ENCODE measurements at regions not wholly inside any gene's neighbourhood (a gene's known extent, or its start where the extent isn't known, plus 50 kb on each side); places are given as distances from the start of the nearest gene placed in this dataset.

DNA sequence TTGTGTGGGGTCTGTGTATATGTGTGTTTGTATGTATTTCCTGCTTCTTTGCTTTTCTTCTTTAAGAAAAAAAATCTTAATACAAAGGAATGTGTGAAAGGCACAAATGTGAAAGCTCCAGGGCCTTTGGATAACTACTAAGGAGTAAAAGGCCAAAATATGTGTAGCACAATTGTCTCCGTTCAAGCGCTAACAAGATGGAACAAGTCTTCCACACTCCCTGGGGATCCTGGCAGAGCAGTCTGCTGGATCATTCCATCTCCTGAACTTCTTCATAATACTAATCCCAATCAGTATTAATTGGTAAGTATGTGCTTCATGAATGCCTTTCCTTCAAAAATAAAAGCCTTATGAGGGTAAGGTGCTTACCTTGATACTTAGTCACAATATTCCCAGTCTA is 462.5 kb upstream of the TBX3 start:
- H3K27ac ChIP-seq, result no peak overlapping the region
- TF ChIP-seq, protein P1, sequence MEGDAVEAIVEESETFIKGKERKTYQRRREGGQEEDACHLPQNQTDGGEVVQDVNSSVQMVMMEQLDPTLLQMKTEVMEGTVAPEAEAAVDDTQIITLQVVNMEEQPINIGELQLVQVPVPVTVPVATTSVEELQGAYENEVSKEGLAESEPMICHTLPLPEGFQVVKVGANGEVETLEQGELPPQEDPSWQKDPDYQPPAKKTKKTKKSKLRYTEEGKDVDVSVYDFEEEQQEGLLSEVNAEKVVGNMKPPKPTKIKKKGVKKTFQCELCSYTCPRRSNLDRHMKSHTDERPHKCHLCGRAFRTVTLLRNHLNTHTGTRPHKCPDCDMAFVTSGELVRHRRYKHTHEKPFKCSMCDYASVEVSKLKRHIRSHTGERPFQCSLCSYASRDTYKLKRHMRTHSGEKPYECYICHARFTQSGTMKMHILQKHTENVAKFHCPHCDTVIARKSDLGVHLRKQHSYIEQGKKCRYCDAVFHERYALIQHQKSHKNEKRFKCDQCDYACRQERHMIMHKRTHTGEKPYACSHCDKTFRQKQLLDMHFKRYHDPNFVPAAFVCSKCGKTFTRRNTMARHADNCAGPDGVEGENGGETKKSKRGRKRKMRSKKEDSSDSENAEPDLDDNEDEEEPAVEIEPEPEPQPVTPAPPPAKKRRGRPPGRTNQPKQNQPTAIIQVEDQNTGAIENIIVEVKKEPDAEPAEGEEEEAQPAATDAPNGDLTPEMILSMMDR (conservative IDR thresholded peaks at IDR 0.05), result no peak

DNA sequence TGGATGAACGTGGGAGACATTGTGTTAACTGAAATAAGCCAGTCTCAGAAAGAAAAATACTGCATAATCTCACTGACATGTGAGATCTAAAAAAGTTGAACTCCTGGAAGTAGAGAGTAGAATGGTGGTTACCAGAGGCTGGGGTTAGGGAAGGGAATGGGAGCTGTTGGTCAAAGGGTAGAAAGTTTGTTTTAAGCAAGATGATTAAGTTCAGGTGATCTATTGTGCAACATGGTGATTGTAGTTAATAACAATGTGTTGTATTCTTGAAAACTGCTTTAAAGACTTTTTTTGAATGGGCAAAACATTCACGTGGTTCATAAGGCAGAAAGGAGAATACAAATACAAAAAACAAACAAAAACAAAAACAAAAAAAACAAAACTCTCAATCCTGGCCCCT is 460.4 kb upstream of the TBX3 start:
- no peak overlapping the region for H3K27ac ChIP-seq
- TF ChIP-seq, protein P1 (conservative IDR thresholded peaks at IDR 0.05), result no peak

DNA sequence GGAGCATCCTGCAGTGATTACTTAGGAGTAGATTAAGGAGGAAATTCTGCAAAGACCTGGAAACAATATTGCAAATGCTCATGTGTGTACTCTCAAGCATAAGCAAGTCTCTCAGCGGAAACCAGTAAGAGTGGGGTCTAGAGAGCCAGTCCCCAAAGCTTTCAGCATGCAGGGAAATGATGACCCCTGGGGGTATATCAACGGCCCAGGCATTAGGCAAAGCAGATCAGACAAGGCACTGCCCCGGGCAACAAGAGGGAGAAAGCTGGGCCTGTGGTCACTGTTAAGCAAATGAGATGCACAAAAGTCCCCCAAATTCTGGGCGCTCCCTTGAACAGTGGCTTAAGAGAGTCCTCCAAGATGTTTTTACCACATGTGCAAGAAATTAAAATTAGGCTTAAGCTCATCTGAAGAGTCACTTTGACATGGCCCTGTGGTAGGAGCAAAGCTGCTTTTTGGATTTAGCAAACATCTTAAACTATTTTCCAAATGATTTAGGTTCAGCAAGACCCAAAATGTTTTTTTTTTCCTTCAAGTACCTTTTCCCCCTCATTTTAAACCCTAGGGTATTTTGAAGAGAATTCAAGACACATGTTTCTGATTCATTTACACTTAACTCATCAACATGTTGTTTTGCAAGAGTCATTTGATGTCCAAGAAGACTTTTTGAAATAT is 457.1 kb upstream of the TBX3 start:
- TF ChIP-seq, protein P1 (conservative IDR thresholded peaks at IDR 0.05), result no peak
- H3K27ac ChIP-seq, result no peak overlapping the region

DNA sequence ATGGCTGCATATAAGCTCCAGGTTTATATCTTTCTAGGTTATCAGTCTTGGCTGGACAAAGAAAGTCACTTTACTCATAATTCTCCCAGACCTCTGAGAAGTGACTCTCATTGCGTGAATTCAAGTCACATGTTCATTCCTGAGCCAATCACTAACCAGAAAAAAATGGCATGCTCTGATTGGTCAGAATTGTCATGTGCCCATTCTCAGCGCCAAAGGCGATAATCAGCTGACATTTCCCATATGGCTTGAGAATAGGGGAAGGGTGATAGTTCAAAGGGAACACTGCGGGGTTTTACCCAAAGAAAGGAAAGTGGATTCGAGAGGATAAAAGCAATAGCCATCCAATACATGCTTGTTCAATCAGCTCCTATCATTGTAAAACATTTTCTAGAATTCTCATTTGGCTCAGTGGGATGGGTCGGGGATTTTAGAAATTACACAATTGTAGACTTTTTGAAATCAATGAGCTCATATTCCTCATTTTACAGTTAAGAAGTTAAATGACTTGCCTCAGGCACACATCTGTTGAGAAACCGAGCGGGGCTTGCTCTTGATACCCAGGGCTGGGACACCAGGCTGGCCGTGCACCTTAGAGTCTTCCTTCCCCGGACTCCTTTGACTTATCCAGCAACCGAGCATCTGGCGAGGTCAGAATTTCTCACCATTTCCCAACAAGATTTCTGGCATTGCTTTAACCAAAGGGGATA is 454.0 kb upstream of the TBX3 start:
- TF ChIP-seq, protein P1 (conservative IDR thresholded peaks at IDR 0.05), result no peak
- H3K27ac ChIP-seq, result no peak overlapping the region

DNA sequence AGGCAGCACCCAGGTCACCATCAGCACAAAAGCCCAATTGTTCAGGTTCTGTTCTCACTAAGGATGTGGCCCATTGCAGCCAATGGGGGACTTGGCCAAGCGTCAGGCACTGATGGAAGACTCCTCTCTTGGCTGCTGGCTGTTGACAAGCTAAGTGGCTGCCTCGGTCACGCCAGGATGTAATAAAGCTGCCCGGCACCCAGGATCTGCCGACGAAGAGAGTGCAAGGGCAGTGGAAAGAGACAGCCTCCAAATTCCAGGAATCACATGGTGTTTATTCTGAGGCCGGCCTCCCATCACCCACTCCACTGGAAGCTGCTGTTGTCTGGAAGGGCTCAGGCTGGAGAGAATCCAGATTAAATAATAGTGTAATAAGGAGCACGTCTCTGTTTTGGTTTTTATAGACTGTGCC is 451.8 kb upstream of the TBX3 start:
- TF ChIP-seq, protein P1 (conservative IDR thresholded peaks at IDR 0.05), result no peak
- H3K27ac ChIP-seq, result peak overlapping the region; percentile 38; the same call in 1 of the 2 replicates

DNA sequence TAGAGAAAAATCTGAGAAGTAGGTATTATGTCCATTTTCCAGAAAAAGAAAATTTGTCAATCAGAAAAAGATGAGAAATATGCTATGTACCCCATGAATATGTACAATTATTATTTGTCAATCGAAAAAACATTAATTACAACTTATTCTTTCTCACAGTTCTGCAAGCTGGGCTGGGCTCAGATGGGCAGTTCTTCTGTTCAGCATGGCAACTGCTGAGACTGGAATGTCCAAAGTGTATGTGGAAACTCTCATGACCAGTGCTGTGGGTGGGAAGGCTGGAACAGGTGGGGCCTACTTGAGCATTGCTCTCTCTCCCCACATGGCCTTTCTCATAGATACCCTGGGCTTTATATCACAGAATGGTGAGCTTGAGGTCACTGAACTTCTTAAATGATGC is 450.3 kb upstream of the TBX3 start:
- H3K27ac ChIP-seq, result no peak overlapping the region
- TF ChIP-seq, protein P1 (conservative IDR thresholded peaks at IDR 0.05), result no peak

DNA sequence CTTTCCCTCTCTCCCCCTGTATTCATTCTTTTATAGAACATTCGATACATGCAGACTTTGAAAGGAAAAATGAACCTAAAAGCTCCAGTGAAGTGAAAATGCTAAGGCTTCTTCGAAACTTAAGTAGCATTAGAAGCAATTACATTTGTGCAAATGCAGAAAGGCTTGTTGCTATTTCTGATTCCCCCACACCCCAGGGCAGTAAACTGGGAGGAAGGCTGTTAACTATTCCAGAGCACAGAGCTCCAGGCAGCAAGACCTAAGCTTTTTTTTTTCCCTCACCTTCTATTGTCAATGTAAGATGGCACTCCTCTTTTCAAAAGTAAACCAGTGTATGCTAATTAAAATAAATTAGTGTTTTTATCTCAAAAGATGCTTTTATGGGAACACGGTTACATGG is 448.9 kb upstream of the TBX3 start:
- no peak overlapping the region for H3K27ac ChIP-seq
- TF ChIP-seq, protein P1 (conservative IDR thresholded peaks at IDR 0.05), result no peak
